ENCODE measurements at regions not wholly inside any gene's neighbourhood (a gene's known extent, or its start where the extent isn't known, plus 50 kb on each side); places are given as distances from the start of the nearest gene placed in this dataset.

GRCh38 chr14:66094001-66094727 is 392.0 kb upstream of the CCDC196 start:
- no peak for DNase-seq
- Mint-ChIP-seq H3K4me1 (peaks cover 1% of the 10 kb centered on the region), H3K36me3 (ENCODE audit: low read depth) (no peaks in the 10 kb centered on the region), H3K27me3 (ENCODE audit: low read depth, poor library complexity) (peaks cover 4% of the 10 kb centered on the region), H3K27ac (no peak overlapping the region), H3K4me3 (no peak overlapping the region), H3K9me3 (peaks cover 3% of the 10 kb centered on the region)
- TF ChIP-seq CTCF (IDR thresholded peaks at IDR 0.05), result no peak

GRCh38 chr14:66099451-66099850 is 386.7 kb upstream of the CCDC196 start:
- TF ChIP-seq CTCF (IDR thresholded peaks at IDR 0.05), result no peak
- no peak overlapping the region for H3K4me3 Mint-ChIP-seq
- H3K36me3 Mint-ChIP-seq (ENCODE audit: low read depth), result no peaks in the 10 kb centered on the region
- no peaks in the 10 kb centered on the region for H3K4me1 Mint-ChIP-seq
- no peaks in the 10 kb centered on the region for H3K9me3 Mint-ChIP-seq
- peaks cover 8% of the 10 kb centered on the region for H3K27me3 Mint-ChIP-seq (ENCODE audit: low read depth, poor library complexity)
- no peak for DNase-seq
- no peak overlapping the region for H3K27ac Mint-ChIP-seq

GRCh38 chr14:66099931-66100330 is 386.2 kb upstream of the CCDC196 start:
- Mint-ChIP-seq H3K27ac (no peak overlapping the region), H3K4me1 (no peaks in the 10 kb centered on the region), H3K36me3 (ENCODE audit: low read depth) (no peaks in the 10 kb centered on the region), H3K4me3 (no peak overlapping the region), H3K27me3 (ENCODE audit: low read depth, poor library complexity) (peaks cover 8% of the 10 kb centered on the region), H3K9me3 (no peaks in the 10 kb centered on the region)
- no peak for DNase-seq
- TF ChIP-seq CTCF (IDR thresholded peaks at IDR 0.05), result no peak

GRCh38 chr14:66101662-66102061 is 384.5 kb upstream of the CCDC196 start:
- H3K9me3 Mint-ChIP-seq, result no peaks in the 10 kb centered on the region

GRCh38 chr14:66104486-66104885 is 381.7 kb upstream of the CCDC196 start:
- no peaks in the 10 kb centered on the region for H3K4me1 Mint-ChIP-seq
- H3K27me3 Mint-ChIP-seq (ENCODE audit: low read depth, poor library complexity), result peaks cover 9% of the 10 kb centered on the region
- no peak overlapping the region for H3K27ac Mint-ChIP-seq
- H3K36me3 Mint-ChIP-seq (ENCODE audit: low read depth), result no peaks in the 10 kb centered on the region
- peak; percentile 15 for DNase-seq
- no peak overlapping the region for H3K4me3 Mint-ChIP-seq
- H3K9me3 Mint-ChIP-seq, result no peaks in the 10 kb centered on the region
- no peak for TF ChIP-seq CTCF (IDR thresholded peaks at IDR 0.05)

More at GRCh38 chr14:66101662-66102061, 384.5 kb upstream of the CCDC196 start:
- Mint-ChIP-seq H3K4me1 (no peaks in the 10 kb centered on the region), H3K27me3 (ENCODE audit: low read depth, poor library complexity) (peaks cover 8% of the 10 kb centered on the region), H3K4me3 (no peak overlapping the region), H3K27ac (no peak overlapping the region), H3K36me3 (ENCODE audit: low read depth) (no peaks in the 10 kb centered on the region)
- no peak for DNase-seq
- TF ChIP-seq CTCF (IDR thresholded peaks at IDR 0.05), result no peak

- no peaks in the 10 kb centered on the region for H3K9me3 Mint-ChIP-seq
- H3K27ac Mint-ChIP-seq, result no peak overlapping the region
- TF ChIP-seq CTCF (IDR thresholded peaks at IDR 0.05), result no peak
- peaks cover 9% of the 10 kb centered on the region for H3K27me3 Mint-ChIP-seq (ENCODE audit: low read depth, poor library complexity)
- no peaks in the 10 kb centered on the region for H3K4me1 Mint-ChIP-seq
- DNase-seq, result no peak
- no peaks in the 10 kb centered on the region for H3K36me3 Mint-ChIP-seq (ENCODE audit: low read depth)
- no peak overlapping the region for H3K4me3 Mint-ChIP-seq
These were observed 380.4 kb upstream of the CCDC196 start for GRCh38 chr14:66105815-66106214.
